SU-DHL-6 (cell line): ENCODE measurements at regions not wholly inside any gene's neighbourhood (a gene's known extent, or its start where the extent isn't known, plus 50 kb on each side); places are given as distances from the start of the nearest gene placed in this dataset.

ENCODE experiments used
- H2AFZ ChIP-seq: fragments of 200-600 bp; sonication (generic); 2 replicates; pipeline ENCODE4 v1.6.1; 2014; ENCODE audit warnings: low read depth, mild to moderate bottlenecking, moderate library complexity, mixed read lengths, antibody characterized with exemption, low read length; ENCODE audit not compliant: severe bottlenecking
- H3F3A ChIP-seq: fragments of 200-600 bp; shearing (Covaris generic); 2 replicates; pipeline ENCODE4 v1.6.0; 2016; ENCODE audit warnings: antibody characterized with exemption, mild to moderate bottlenecking; ENCODE audit not compliant: insufficient read depth
- H3K27ac ChIP-seq: fragments of 200-600 bp; sonication (generic); 2 replicates; pipeline ENCODE4 v1.5.1; 2016; ENCODE audit warnings: low read depth, mild to moderate bottlenecking, low read length, moderate library complexity, mixed read lengths
- H3K27me3 ChIP-seq: fragments of 200-600 bp; sonication (generic), shearing (Covaris generic); 2 replicates; pipeline ENCODE4 v1.6.0; 2014; ENCODE audit warnings: mild to moderate bottlenecking, low read length
- H3K36me3 ChIP-seq: fragments of 200-600 bp; sonication (generic); 2 replicates; pipeline ENCODE4 v1.6.1; 2014; ENCODE audit warnings: mild to moderate bottlenecking, low read length, mixed read lengths
- H3K4me2 ChIP-seq: fragments of 300-600, 200-600 bp; shearing (Covaris generic), sonication (generic); 2 replicates; pipeline ENCODE4 v1.6.0; 2014; ENCODE audit warnings: low read length, low read depth, mild to moderate bottlenecking; ENCODE audit not compliant: poor library complexity, severe bottlenecking
- H3K4me3 ChIP-seq: fragments of 200-600 bp; sonication (generic); 2 replicates; pipeline ENCODE4 v1.5.1; 2014; ENCODE audit warnings: antibody characterized with exemption, low read length, mild to moderate bottlenecking, mixed read lengths; ENCODE audit not compliant: insufficient read depth, poor library complexity, severe bottlenecking
- H3K79me2 ChIP-seq: fragments of 200-600 bp; sonication (generic); 2 replicates; pipeline ENCODE4 v1.6.1; 2014; ENCODE audit warnings: mild to moderate bottlenecking, low read length, moderate library complexity; ENCODE audit not compliant: insufficient read depth
- H3K9ac ChIP-seq: fragments of 200-600 bp; sonication (generic); 2 replicates; pipeline ENCODE4 v1.7.0; 2014; ENCODE audit warnings: mild to moderate bottlenecking, low read length
- H3K9me2 ChIP-seq: fragments of 200-600 bp; sonication (generic); replicated peaks from 2 replicates; pipeline ENCODE4 v1.6.1; 2014; ENCODE audit warnings: low read length; ENCODE audit not compliant: insufficient read depth
- H3K9me3 ChIP-seq: fragments of 200-600 bp; sonication (generic); 2 replicates; pipeline ENCODE4 v1.6.1; 2014; ENCODE audit warnings: low read length, mixed read lengths; ENCODE audit not compliant: insufficient read depth
- H4K20me1 ChIP-seq: fragments of 200-600 bp; sonication (generic); 2 replicates; pipeline ENCODE4 v1.6.1; 2014; ENCODE audit warnings: low read depth, mild to moderate bottlenecking, antibody characterized with exemption, low read length, moderate library complexity, mixed read lengths
- CTCF ChIP-seq: fragments of 200-600 bp; sonication (generic); IDR thresholded peaks from one replicate; pipeline ENCODE4 v1.5.1; 2017; ENCODE audit warnings: antibody characterized with exemption, mild to moderate bottlenecking, low read length, moderate library complexity; ENCODE audit not compliant: insufficient read depth, poor library complexity, severe bottlenecking
- EZH2phosphoT487 ChIP-seq: fragments of 200-600 bp; sonication (generic), shearing (Covaris generic); conservative IDR thresholded peaks from 2 replicates; pipeline ENCODE4 v1.6.1; 2018; ENCODE audit warnings: mild to moderate bottlenecking, antibody characterized with exemption, low read length, moderate library complexity, mixed read lengths

- no peaks in the 10 kb centered on the region for H3K79me2 ChIP-seq
- H3K27me3 ChIP-seq, result no peaks in the 10 kb centered on the region
- H3K9ac ChIP-seq, result no peak overlapping the region
- H3K4me3 ChIP-seq, result no peak overlapping the region
- no peak overlapping the region for H3K4me2 ChIP-seq
- H3K27ac ChIP-seq, result no peak overlapping the region
- no peaks in the 10 kb centered on the region for H3F3A ChIP-seq
- H3K9me2 ChIP-seq, result no peaks in the 10 kb centered on the region
- H3K9me3 ChIP-seq, result no peaks in the 10 kb centered on the region
- no peak for TF ChIP-seq EZH2phosphoT487
- H4K20me1 ChIP-seq, result no peaks in the 10 kb centered on the region
- no peaks in the 10 kb centered on the region for H3K36me3 ChIP-seq
- H2AFZ ChIP-seq, result no peak overlapping the region
These were observed 585.2 kb downstream of the BRINP1 start for GRCh38 chr9:118784033-118784432.

- Histone ChIP-seq H3K9ac (no peak overlapping the region), H3K9me3 (no peaks in the 10 kb centered on the region), H3K27me3 (no peaks in the 10 kb centered on the region), H3K4me2 (no peak overlapping the region), H3K79me2 (no peaks in the 10 kb centered on the region), H3K36me3 (no peaks in the 10 kb centered on the region), H3F3A (no peaks in the 10 kb centered on the region), H3K9me2 (no peaks in the 10 kb centered on the region), H4K20me1 (no peaks in the 10 kb centered on the region), H3K4me3 (no peak overlapping the region), H3K27ac (no peak overlapping the region), H2AFZ (no peak overlapping the region)
- TF ChIP-seq EZH2phosphoT487 (no peak), CTCF (no peak)
These were observed 583.8 kb downstream of the BRINP1 start for GRCh38 chr9:118785456-118785855.

- Histone ChIP-seq H3K36me3 (no peaks in the 10 kb centered on the region), H3K79me2 (no peaks in the 10 kb centered on the region), H3K9ac (no peak overlapping the region), H2AFZ (no peak overlapping the region), H3F3A (no peaks in the 10 kb centered on the region), H4K20me1 (no peaks in the 10 kb centered on the region), H3K27me3 (no peaks in the 10 kb centered on the region), H3K9me3 (no peaks in the 10 kb centered on the region), H3K4me2 (no peak overlapping the region), H3K27ac (no peak overlapping the region), H3K4me3 (no peak overlapping the region), H3K9me2 (no peaks in the 10 kb centered on the region)
- TF ChIP-seq CTCF (no peak), EZH2phosphoT487 (no peak)
These were observed 582.4 kb downstream of the BRINP1 start for GRCh38 chr9:118786877-118787276.

- no peak overlapping the region for H3K4me2 ChIP-seq
- TF ChIP-seq CTCF, result no peak
- no peak for TF ChIP-seq EZH2phosphoT487
- H3K4me3 ChIP-seq, result no peak overlapping the region
- H3F3A ChIP-seq, result no peaks in the 10 kb centered on the region
- no peaks in the 10 kb centered on the region for H4K20me1 ChIP-seq
- H3K79me2 ChIP-seq, result no peaks in the 10 kb centered on the region
- H3K36me3 ChIP-seq, result no peaks in the 10 kb centered on the region
- H3K27me3 ChIP-seq, result no peaks in the 10 kb centered on the region
- no peak overlapping the region for H3K27ac ChIP-seq
- H3K9me3 ChIP-seq, result no peaks in the 10 kb centered on the region
- H3K9ac ChIP-seq, result no peak overlapping the region
- no peaks in the 10 kb centered on the region for H3K9me2 ChIP-seq
- no peak overlapping the region for H2AFZ ChIP-seq
These were observed 560.0 kb downstream of the BRINP1 start for GRCh38 chr9:118809160-118809625.
